ENCODE measurements at regions not wholly inside any gene's neighbourhood (a gene's known extent, or its start where the extent isn't known, plus 50 kb on each side); places are given as distances from the start of the nearest gene placed in this dataset.

DNA sequence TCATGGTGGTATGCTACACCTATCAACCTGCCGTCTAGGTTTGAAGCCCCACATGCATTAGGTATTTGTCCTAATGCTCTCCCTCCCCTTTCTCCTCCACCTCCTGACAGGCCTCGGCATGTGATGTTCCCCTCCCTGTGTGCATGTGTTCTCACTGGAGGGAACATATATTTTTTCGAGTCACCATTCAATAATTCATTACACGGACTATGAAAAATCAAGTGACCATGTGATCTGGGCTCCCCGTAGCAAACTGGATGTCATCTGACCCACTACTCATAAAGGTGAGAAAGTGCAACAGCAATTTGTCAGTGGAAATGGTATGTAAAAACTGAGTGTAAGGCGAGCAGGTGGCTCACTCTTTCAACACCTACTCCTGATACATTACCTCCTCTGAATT, 224.3 kb upstream of the RASGRP1 start:
- Histone ChIP-seq H4K20me1 (replicated peaks; ENCODE audit: control insufficient read depth, extremely low read depth, insufficient read depth, low read length) (no peaks in the 10 kb centered on the region), H3K4me2 (ENCODE audit: insufficient read depth, low read length) (no peak overlapping the region), H3K27me3 (ENCODE audit: control insufficient read depth in 2 of 2, insufficient read depth in 2 of 2, low read length in 2 of 2) (peaks cover 0 to 2% of the 10 kb centered on the region in 2 experiments), H3K4me3 (replicated peaks in 1 of 3; ENCODE audit: insufficient read depth in 1 of 3, low read depth in 1 of 3, low read length in 3 of 3) (no peak overlapping the region), H3K9ac (replicated peaks; ENCODE audit: extremely low read depth, insufficient read depth, low read length) (no peak overlapping the region), H2AFZ (ENCODE audit: low read depth, low read length) (no peak overlapping the region), H3K4me1 (ENCODE audit: control insufficient read depth, extremely low read depth, insufficient read depth, low read length) (no peaks in the 10 kb centered on the region), H3K36me3 (ENCODE audit: control insufficient read depth in 2 of 2, extremely low read depth in 1 of 2, insufficient read depth in 2 of 2, low read length in 2 of 2) (no peaks in the 10 kb centered on the region), H3K9me1 (replicated peaks; ENCODE audit: control insufficient read depth, extremely low read depth, insufficient read depth, low read length) (no peaks in the 10 kb centered on the region), H3K79me2 (ENCODE audit: control insufficient read depth, insufficient read depth, low read length) (no peaks in the 10 kb centered on the region), H3K27ac (ENCODE audit: insufficient read depth, low read depth, low read length) (no peak overlapping the region), H3K9me3 (replicated peaks; ENCODE audit: control insufficient read depth, insufficient read depth, low read length) (no peaks in the 10 kb centered on the region)
- POLR2A ChIA-PET, result no interaction called here
- intact Hi-C loops (cut with micrococcal nuclease) (no loop called here), dilution Hi-C loops (cut with MboI; ENCODE audit: extremely low pct_ligation_motif_present, low sequenced_read_pairs) (no loop called here)
- CTCF ChIA-PET, result no interaction called here
- no peak for TF ChIP-seq POLR2A (IDR thresholded peaks at IDR 0.05; ENCODE audit: low read depth, low read length)
- no peak for TF ChIP-seq EZH2 (IDR thresholded peaks at IDR 0.05; ENCODE audit: borderline replicate concordance, low read depth, low read length, severe bottlenecking)
- TF ChIP-seq, protein P1, sequence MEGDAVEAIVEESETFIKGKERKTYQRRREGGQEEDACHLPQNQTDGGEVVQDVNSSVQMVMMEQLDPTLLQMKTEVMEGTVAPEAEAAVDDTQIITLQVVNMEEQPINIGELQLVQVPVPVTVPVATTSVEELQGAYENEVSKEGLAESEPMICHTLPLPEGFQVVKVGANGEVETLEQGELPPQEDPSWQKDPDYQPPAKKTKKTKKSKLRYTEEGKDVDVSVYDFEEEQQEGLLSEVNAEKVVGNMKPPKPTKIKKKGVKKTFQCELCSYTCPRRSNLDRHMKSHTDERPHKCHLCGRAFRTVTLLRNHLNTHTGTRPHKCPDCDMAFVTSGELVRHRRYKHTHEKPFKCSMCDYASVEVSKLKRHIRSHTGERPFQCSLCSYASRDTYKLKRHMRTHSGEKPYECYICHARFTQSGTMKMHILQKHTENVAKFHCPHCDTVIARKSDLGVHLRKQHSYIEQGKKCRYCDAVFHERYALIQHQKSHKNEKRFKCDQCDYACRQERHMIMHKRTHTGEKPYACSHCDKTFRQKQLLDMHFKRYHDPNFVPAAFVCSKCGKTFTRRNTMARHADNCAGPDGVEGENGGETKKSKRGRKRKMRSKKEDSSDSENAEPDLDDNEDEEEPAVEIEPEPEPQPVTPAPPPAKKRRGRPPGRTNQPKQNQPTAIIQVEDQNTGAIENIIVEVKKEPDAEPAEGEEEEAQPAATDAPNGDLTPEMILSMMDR (IDR thresholded peaks at IDR 0.05; ENCODE audit: extremely low read depth in 1 of 2, insufficient read depth in 1 of 2, low read depth in 1 of 2, low read length in 2 of 2), result no peak
- no peak for TF ChIP-seq FOS (IDR thresholded peaks at IDR 0.05; ENCODE audit: borderline replicate concordance, insufficient read depth, low read length)
- TF ChIP-seq MYC (IDR thresholded peaks at IDR 0.05; ENCODE audit: low read depth, low read length), result no peak
- TF ChIP-seq, protein P2, sequence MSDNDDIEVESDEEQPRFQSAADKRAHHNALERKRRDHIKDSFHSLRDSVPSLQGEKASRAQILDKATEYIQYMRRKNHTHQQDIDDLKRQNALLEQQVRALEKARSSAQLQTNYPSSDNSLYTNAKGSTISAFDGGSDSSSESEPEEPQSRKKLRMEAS (IDR thresholded peaks at IDR 0.05; ENCODE audit: insufficient read depth, insufficient read length), result no peak
- FAIRE-seq, result no peak
- no peak for DNase-seq (ENCODE audit: low read depth, low spot score)
- no TSS peak for BruUV-seq (replicated peaks)

DNA sequence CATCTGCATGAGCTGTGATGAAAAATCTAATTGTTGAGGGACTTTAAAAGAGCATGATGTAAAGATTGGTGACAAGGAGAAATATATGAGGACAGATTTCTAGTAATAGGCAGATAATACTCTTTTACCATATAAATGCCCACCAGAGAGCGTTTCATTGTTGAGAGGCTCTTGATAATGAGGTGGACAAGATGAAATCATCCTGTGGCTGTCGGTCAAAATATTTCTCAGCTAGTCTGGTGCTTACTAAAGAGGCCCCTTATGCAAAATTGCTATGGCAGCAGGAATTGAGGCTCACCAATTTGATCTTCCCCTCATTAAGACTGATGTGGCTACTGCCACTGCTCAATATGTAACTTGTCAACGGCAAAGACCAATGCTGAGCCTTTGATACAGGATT, 225.0 kb upstream of the RASGRP1 start:
- BruUV-seq (replicated peaks), result no TSS peak
- Histone ChIP-seq H3K27me3 (ENCODE audit: control insufficient read depth in 2 of 2, insufficient read depth in 2 of 2, low read length in 2 of 2) (peaks cover 0 to 2% of the 10 kb centered on the region in 2 experiments), H3K4me1 (ENCODE audit: control insufficient read depth, extremely low read depth, insufficient read depth, low read length) (no peaks in the 10 kb centered on the region), H3K4me3 (replicated peaks in 1 of 3; ENCODE audit: insufficient read depth in 1 of 3, low read depth in 1 of 3, low read length in 3 of 3) (no peak overlapping the region), H4K20me1 (replicated peaks; ENCODE audit: control insufficient read depth, extremely low read depth, insufficient read depth, low read length) (no peaks in the 10 kb centered on the region), H3K36me3 (ENCODE audit: control insufficient read depth in 2 of 2, extremely low read depth in 1 of 2, insufficient read depth in 2 of 2, low read length in 2 of 2) (no peaks in the 10 kb centered on the region), H3K27ac (ENCODE audit: insufficient read depth, low read depth, low read length) (no peak overlapping the region), H3K79me2 (ENCODE audit: control insufficient read depth, insufficient read depth, low read length) (no peaks in the 10 kb centered on the region), H3K4me2 (ENCODE audit: insufficient read depth, low read length) (no peak overlapping the region), H3K9me3 (replicated peaks; ENCODE audit: control insufficient read depth, insufficient read depth, low read length) (no peaks in the 10 kb centered on the region), H2AFZ (ENCODE audit: low read depth, low read length) (no peak overlapping the region), H3K9me1 (replicated peaks; ENCODE audit: control insufficient read depth, extremely low read depth, insufficient read depth, low read length) (no peaks in the 10 kb centered on the region), H3K9ac (replicated peaks; ENCODE audit: extremely low read depth, insufficient read depth, low read length) (no peak overlapping the region)
- TF ChIP-seq JUN (IDR thresholded peaks at IDR 0.05; ENCODE audit: borderline replicate concordance, insufficient read depth, insufficient read length, low read depth) (no peak), POLR2A (IDR thresholded peaks at IDR 0.05; ENCODE audit: low read depth, low read length) (no peak), GATA2 (IDR thresholded peaks at IDR 0.05; ENCODE audit: insufficient read depth, insufficient read length, low read depth, low read length) (no peak), MYC (IDR thresholded peaks at IDR 0.05; ENCODE audit: low read depth, low read length) (no peak), EZH2 (IDR thresholded peaks at IDR 0.05; ENCODE audit: borderline replicate concordance, low read depth, low read length, severe bottlenecking) (no peak), FOS (IDR thresholded peaks at IDR 0.05; ENCODE audit: borderline replicate concordance, insufficient read depth, low read length) (no peak), POLR2AphosphoS5 (IDR thresholded peaks at IDR 0.05; ENCODE audit: insufficient read depth, low read depth, low read length) (no peak)
- TF ChIP-seq, protein P1 (IDR thresholded peaks at IDR 0.05; ENCODE audit: extremely low read depth in 1 of 2, insufficient read depth in 1 of 2, low read depth in 1 of 2, low read length in 2 of 2), result no peak
- TF ChIP-seq, protein P2 (IDR thresholded peaks at IDR 0.05; ENCODE audit: insufficient read depth, insufficient read length), result no peak
- dilution Hi-C loops (cut with MboI; ENCODE audit: extremely low pct_ligation_motif_present, low sequenced_read_pairs) (no loop called here), intact Hi-C loops (cut with micrococcal nuclease) (no loop called here)
- no peak for FAIRE-seq
- no peak for DNase-seq (ENCODE audit: low read depth, low spot score)
- POLR2A ChIA-PET, result no interaction called here
- CTCF ChIA-PET, result no interaction called here

All from endothelial cell of umbilical vein (primary cell).